NCI-H2196 treated with DMSO at 0.1 percent for 48 hours (cell line): ENCODE measurements at regions not wholly inside any gene's neighbourhood (a gene's known extent, or its start where the extent isn't known, plus 50 kb on each side); places are given as distances from the start of the nearest gene placed in this dataset.

Experiments
- DNase-seq: peaks from one replicate; lab custom pipeline; 2025; ENCODE audit not compliant: unreplicated experiment; lab: John Stamatoyannopoulos, UW

- DNase-seq: no peak
Observed at GRCh38 chr18:27899893-27900292, 277.0 kb downstream of the CDH2 start.

GRCh38 chr18:27894746-27895145 is 282.2 kb downstream of the CDH2 start:
- no peak for DNase-seq

- DNase-seq: no peak
Observed at GRCh38 chr18:27887711-27888495, 289.0 kb downstream of the CDH2 start.

- DNase-seq: no peak
Observed at GRCh38 chr18:27887287-27887686, 289.6 kb downstream of the CDH2 start.

DNA sequence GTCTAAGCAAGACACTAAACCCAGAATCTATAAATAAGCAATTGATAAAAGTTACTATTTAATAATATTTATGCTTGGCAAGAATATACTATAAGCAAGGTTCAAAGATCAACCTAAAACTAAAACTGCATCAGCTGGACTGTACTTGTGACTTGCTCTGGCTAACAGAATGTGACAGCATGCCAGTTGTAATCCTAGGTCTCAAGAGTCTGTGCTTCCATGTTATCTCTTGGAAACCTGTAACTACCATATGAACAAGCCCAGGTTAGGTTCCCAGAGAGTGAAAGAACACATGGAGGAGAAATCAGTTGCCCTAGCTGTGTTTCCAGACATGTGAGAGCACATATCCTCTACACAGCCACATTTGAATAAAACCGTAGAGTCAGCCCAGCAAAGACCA is 297.4 kb downstream of the CDH2 start:
- no peak for DNase-seq

DNA sequence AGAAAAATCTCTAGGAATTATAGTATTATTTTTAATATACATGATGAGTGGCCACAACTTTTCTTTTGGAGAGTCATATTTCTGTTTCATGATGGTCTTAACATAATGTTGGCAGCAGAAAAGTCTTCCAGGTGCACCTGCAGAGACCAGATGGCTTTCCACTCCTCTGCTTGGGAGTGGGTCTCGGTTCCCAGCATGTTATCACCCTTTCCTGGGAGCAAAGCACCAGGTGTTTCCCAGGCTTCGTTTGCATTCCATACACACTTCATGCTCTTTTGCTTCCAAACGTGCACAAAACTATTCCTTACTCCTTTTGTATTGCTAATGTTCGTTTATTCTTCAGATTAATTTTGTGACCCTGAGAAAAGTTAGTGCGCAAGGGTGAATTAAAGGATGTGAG is 305.2 kb downstream of the CDH2 start:
- DNase-seq: no peak

DNA sequence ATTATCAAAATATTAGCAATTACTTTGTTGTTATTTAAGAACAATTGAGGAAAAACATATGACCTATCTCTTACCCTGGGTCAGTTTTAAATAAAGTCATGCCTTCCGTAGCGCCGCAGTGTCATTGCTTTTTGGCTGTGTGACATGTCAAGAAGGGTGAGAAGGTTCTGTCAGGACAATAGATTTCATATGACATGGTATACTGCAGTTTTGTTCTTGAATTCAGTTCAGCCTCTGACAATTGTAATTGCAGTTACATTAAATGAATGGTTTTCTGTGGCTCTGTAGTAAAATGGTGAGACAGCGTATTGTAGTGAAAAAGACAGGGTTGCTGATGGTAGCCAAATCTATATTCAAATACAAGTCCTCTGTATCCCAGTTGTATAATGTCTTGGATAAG is 307.2 kb downstream of the CDH2 start:
- DNase-seq: no peak

DNA sequence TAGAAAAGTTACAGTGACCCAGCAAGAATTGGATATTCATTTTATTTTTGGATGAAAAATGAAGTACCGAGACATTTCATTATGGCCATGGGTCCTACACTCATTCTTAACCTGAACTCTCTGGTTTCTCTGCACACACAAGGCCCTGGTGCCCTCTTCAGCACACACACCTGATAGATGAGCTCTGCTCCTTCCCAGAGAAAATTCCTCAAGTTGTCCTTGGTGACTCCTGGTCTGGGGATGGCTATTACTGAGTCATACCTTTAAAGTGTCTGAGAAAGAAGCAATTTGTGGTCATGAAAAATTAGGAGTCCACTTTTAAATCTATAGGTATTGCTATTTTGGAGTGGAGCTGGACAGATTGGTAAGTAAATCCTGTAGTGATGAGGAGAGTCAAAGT is 311.5 kb downstream of the CDH2 start:
- DNase-seq: no peak

DNA sequence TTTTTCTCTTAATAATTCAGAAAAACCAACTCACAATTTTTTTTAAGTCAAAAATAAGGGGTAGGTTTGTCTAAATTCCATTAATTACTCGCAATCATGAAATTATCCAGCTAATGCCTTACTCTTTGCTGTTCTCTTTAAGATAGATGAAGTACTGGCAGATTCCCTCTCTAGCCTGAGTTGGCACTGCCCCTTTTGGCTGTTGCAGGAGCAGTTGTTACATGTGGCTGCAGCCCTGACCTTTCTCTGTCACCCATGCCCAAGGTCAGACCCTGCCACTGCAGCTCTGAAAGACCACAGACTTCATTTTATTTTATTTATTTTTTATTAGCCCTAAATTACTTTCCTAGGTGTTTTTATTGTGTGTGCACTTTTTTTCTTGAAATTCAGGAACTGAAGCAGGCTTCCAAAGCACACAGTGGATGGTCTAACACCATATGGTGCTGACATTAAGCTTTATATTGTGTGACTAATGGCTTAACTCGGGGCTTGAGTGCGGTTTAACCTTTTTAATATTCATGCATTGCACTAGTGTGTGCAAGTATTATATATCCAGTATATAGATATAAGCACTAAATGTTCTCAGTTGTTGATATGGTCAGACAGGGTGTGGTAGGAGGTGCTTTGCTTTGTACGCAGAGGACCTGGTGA is 313.0 kb downstream of the CDH2 start:
- no peak for DNase-seq

GRCh38 chr18:27862041-27862682 is 314.8 kb downstream of the CDH2 start:
- DNase-seq: no peak

DNA sequence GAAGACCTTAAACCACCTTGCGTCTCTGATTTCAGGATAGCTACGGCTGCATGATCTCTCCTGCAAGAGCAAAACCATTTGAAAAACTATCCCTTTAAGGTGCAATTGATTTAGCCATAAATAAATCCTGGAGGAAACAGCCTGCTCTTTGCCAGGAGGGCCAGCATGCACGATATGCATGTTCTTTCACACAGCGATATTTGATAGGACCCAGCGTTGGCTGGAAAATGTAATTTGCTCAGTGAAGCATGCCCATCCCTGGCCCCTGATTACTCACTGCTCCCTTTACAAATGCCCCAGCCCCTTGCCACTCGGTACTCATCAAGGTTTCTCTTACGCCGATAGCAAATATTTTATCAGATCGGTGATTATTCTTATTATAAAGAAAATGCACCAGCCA is 315.4 kb downstream of the CDH2 start:
- DNase-seq: peak; percentile 73

DNA sequence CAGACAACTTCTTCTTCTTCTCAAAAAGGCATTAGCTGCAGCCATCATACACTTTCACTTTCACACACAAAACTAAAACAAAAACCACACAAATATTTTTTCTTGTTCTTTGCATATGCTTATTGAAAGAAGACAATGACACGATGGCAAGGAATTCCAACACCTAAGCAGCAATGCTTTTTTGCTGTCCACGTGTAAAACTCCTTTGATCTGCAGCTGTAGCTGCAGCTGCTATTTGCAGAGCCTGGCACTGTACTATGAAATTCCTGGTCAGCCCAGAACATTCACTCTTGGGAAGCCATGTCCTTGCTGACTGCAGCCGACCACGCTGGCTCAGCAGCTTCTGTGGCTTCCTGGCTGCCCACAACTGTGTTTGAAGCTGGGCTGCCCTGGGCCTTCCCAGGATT is 316.2 kb downstream of the CDH2 start:
- DNase-seq: no peak

DNA sequence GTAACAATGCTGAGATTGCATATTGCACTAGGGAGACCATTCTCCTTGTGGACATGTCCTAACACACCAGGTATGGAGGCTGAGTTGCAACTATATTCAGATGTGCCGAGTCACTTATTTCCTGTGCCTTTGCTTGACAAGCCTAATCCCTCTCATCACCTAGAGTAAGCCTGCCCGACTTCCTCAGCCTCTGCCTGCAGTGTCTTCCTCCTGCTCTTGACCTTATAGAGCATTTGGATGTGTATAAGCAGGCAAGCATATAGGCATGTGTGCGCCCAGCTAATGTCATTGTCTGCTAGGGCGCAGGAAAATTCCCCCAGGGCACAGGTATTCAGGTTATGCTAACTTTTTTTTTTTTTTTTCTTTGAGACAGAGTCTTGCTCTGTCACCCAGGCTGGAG is 316.9 kb downstream of the CDH2 start:
- no peak for DNase-seq

DNA sequence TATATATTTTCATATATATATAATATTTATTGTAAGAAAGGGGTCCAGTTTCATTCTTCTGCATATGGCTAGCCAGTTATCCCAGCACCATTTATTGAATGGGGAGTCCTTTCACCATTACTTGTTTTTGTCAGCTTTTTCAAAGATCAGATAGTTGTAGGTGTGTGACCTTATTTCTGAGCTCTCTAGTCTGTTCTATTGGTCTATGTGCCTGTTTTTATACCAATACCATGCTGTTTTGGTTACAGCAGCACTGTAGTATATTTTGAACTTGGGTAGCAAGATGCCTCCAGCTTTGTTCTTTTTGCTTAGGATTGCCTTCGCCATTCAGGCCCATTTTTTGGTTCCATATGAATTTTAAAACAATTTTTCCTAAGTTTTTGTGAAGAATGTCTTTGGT is 320.1 kb downstream of the CDH2 start:
- DNase-seq: no peak

GRCh38 chr18:27855486-27855885 is 321.4 kb downstream of the CDH2 start:
- no peak for DNase-seq

DNA sequence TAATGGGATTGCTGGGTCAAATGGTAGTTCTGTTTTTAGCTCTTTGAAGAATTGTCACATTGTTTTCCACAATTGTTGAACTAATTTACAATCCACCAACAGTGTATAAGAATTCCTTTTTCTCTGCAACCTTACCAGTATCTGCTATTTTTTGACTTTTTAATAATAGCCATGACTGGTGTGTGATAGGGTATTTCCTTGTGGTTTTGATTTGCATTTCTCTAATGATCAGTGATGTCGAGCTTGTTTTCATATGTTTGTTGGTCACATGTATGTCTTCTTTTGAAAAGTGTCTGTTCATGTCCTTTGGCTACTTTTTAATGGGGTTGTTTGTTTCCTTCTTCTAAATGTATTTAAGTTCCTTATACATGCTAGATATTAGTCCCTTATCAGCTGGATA is 322.3 kb downstream of the CDH2 start:
- no peak for DNase-seq

DNA sequence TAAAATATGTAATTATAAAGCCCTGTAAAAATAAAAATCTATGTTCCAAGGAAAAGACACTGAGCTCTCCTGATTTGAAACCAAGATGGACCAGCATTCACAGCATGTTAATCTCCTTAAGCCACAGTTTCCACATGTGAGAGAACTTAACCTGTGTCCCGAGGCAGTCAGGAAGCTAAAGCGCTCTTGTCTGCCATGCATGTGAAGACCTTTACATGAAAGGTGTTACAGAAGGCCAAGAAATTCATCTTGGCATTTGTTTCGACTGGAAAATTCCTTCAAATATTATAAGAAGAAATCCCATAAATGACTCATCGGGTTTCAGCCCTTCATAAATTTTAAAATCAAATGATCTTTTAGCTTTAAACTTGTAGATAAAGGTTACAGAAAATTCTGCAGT is 328.6 kb downstream of the CDH2 start:
- DNase-seq: no peak

GRCh38 chr18:27847412-27847811 is 329.5 kb downstream of the CDH2 start:
- DNase-seq: peak; percentile 21

DNA sequence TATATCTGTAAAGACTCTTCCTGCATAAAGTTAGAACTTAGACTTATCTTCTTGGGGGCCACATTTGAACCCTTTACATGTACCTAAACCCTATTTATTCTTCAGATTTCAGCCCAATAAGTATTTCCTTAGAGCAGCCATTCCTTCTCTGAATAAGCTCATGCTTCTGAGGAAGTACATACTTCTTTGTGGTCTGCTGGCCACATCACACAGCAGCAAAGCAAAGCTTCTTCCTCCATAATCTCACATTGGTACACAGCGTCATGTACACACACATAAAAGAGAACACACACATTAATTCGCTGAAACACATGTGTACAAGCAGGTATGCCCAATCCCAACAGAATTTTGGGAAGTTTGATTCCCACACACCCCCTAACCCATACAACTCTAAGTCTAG is 331.0 kb downstream of the CDH2 start:
- no peak for DNase-seq

- no peak for DNase-seq
Observed at GRCh38 chr18:27843783-27844777, 332.9 kb downstream of the CDH2 start.

DNA sequence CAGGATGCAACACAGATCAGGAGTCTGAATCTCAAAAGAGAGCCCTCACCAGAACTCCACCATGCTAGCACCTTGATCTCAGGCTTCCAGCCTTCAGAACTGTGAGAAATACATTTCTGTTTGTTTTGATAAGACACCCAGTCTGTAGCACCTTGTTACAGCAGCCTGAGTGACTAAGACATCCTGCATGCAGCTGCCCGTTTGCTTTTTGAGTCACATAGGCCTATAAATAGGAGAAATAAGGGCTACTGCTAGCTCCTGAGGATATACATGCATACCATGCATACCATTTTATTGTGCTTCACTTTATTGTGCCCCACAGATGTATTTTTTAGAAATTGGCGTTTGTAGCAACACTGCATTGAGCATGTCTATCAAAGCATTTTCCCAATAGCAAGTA is 337.8 kb downstream of the CDH2 start:
- no peak for DNase-seq
